Neuronal stem cell (in vitro differentiated cells): ENCODE measurements at regions not wholly inside any gene's neighbourhood (a gene's known extent, or its start where the extent isn't known, plus 50 kb on each side); places are given as distances from the start of the nearest gene placed in this dataset.

Source experiments
- DNase-seq: peaks from one replicate; pipeline ENCODE4 v3.0.0-alpha.2; 2013; ENCODE audit warnings: low spot score
- H2AFZ ChIP-seq: one replicate; pipeline ENCODE4 v1.6.1; 2013; ENCODE audit warnings: mild to moderate bottlenecking, low read length, inconsistent platforms
- H2AK5ac ChIP-seq: 2 replicates; pipeline ENCODE4 v1.6.1; 2013; ENCODE audit warnings: low read depth, mild to moderate bottlenecking, inconsistent platforms, low read length, moderate library complexity, mixed read lengths
- H2BK120ac ChIP-seq: 2 replicates; pipeline ENCODE4 v1.6.1; 2013; ENCODE audit warnings: low read depth, mild to moderate bottlenecking, inconsistent platforms, low read length, moderate library complexity, mixed read lengths
- H2BK12ac ChIP-seq: one replicate; pipeline ENCODE4 v1.6.1; 2013; ENCODE audit warnings: low read length, inconsistent platforms
- H2BK15ac ChIP-seq: 2 replicates; pipeline ENCODE4 v1.6.1; 2013; ENCODE audit warnings: mild to moderate bottlenecking, low read length, inconsistent platforms, mixed read lengths
- H2BK5ac ChIP-seq: one replicate; pipeline ENCODE4 v1.6.1; 2013; ENCODE audit warnings: inconsistent platforms, mild to moderate bottlenecking, low read length, moderate library complexity
- H3K14ac ChIP-seq: one replicate; pipeline ENCODE4 v1.6.1; 2013; ENCODE audit warnings: low read length, inconsistent platforms
- H3K18ac ChIP-seq: 2 replicates; pipeline ENCODE4 v1.6.1; 2013; ENCODE audit warnings: low read length, inconsistent platforms
- H3K23ac ChIP-seq: 2 replicates; pipeline ENCODE4 v1.6.1; 2013; ENCODE audit warnings: low read depth, mild to moderate bottlenecking, mixed read lengths, low read length, inconsistent platforms; ENCODE audit not compliant: poor library complexity
- H3K27ac ChIP-seq: replicated peaks from 3 replicates; pipeline ENCODE4 v1.5.1; 2013; ENCODE audit warnings: low read length, inconsistent platforms
- H3K27me3 ChIP-seq, 3 experiments: 2 replicates each; pipeline ENCODE4 v1.6.1; 2013; ENCODE audit warnings: low read length in 3 of 3, mild to moderate bottlenecking in 2 of 3, inconsistent platforms in 1 of 3, low read depth in 1 of 3, mixed read lengths in 1 of 3, moderate library complexity in 1 of 3; ENCODE audit not compliant: control insufficient read depth in 3 of 3, insufficient read depth in 3 of 3
- H3K36me3 ChIP-seq, 2 donors: replicated peaks in 1 of 2; 2 replicates each; pipeline ENCODE4 v1.6.1; 2013; ENCODE audit warnings: low read length in 2 of 2; ENCODE audit not compliant: control insufficient read depth in 2 of 2, insufficient read depth in 2 of 2
- H3K4ac ChIP-seq: 2 replicates; pipeline ENCODE4 v1.6.1; 2013; ENCODE audit warnings: inconsistent platforms, mild to moderate bottlenecking, low read length, moderate library complexity
- H3K4me1 ChIP-seq, 2 donors: 1 replicate in 1 of 2; 2 replicates in 1 of 2; pipeline ENCODE4 v1.6.1; 2013; ENCODE audit warnings: low read length in 2 of 2, low read depth in 1 of 2; ENCODE audit not compliant: control insufficient read depth in 2 of 2, insufficient read depth in 1 of 2
- H3K4me2 ChIP-seq: one replicate; pipeline ENCODE4 v1.6.1; 2013; ENCODE audit warnings: mild to moderate bottlenecking, low read length, inconsistent platforms; ENCODE audit not compliant: insufficient read depth, poor library complexity, severe bottlenecking
- H3K4me3 ChIP-seq, 2 donors: 2 replicates each; pipeline ENCODE4 v1.5.1; 2013; ENCODE audit warnings: low read length in 2 of 2, mild to moderate bottlenecking in 2 of 2, inconsistent platforms in 1 of 2, moderate library complexity in 1 of 2
- H3K79me1 ChIP-seq: one replicate; pipeline ENCODE4 v1.6.1; 2013; ENCODE audit warnings: low read depth, mild to moderate bottlenecking, inconsistent platforms, low read length, moderate library complexity
- H3K9ac ChIP-seq: one replicate; pipeline ENCODE4 v1.6.1; 2013; ENCODE audit warnings: mild to moderate bottlenecking, low read depth, low read length, inconsistent platforms; ENCODE audit not compliant: poor library complexity
- H3K9me3 ChIP-seq, 2 donors: replicated peaks in 1 of 2; 2 replicates each; pipeline versions ENCODE3 to v1.6.1; 2013; ENCODE audit warnings: low read length in 2 of 2, mild to moderate bottlenecking in 2 of 2, inconsistent platforms in 1 of 2, low read depth in 1 of 2, mixed read lengths in 1 of 2, moderate library complexity in 1 of 2; ENCODE audit not compliant: control insufficient read depth in 2 of 2, insufficient read depth in 1 of 2
- H4K8ac ChIP-seq: one replicate; pipeline ENCODE4 v1.6.1; 2013; ENCODE audit warnings: low read depth, mild to moderate bottlenecking, inconsistent platforms, low read length, moderate library complexity
- H4K91ac ChIP-seq: one replicate; pipeline ENCODE4 v1.6.1; 2013; ENCODE audit warnings: low read length, low read depth, mild to moderate bottlenecking, inconsistent platforms; ENCODE audit not compliant: poor library complexity
- WGBS, 2 donors: extraction: QIAGEN DNeasy Blood & Tissue Kit; methylation state at CpG; one replicate each; pipeline ENCODE4 v1.1.7; 2013; ENCODE audit warnings: missing lambda C conversion rate in 2 of 2, mixed read lengths in 1 of 2; ENCODE audit not compliant: insufficient read length in 2 of 2, insufficient replicate concordance in 1 of 2; ENCODE audit errors: extremely low coverage in 2 of 2; 5-methylcytosine and 5-hydroxymethylcytosine counted together

- Histone ChIP-seq H3K4me1 (peaks cover 0 to 2% of the 10 kb centered on the region in 2 donors), H3K79me1 (no peaks in the 10 kb centered on the region), H3K9ac (no peak overlapping the region), H3K4me3 (no peak overlapping the region), H3K27me3 (no peaks in the 10 kb centered on the region), H3K4ac (no peak overlapping the region), H2AFZ (no peak overlapping the region), H2AK5ac (no peak overlapping the region), H3K4me2 (no peak overlapping the region), H2BK5ac (no peak overlapping the region), H3K36me3 (no peaks in the 10 kb centered on the region), H3K9me3 (no peaks in the 10 kb centered on the region), H3K18ac (peak overlapping the region; percentile 17), H2BK120ac (no peak overlapping the region), H3K23ac (no peak overlapping the region), H2BK15ac (no peak overlapping the region), H3K27ac (no peak overlapping the region), H2BK12ac (no peak overlapping the region), H3K14ac (no peak overlapping the region), H4K8ac (no peak overlapping the region), H4K91ac (no peak overlapping the region)
- WGBS, 2 donors, result no CpG with 5 or more reads among the region's 5 CpGs
- DNase-seq, result no peak
These were observed 258.3 kb upstream of the CAMK1G start for GRCh38 chr1:209324901-209325871.

- H4K8ac ChIP-seq, result no peak overlapping the region
- no peaks in the 10 kb centered on the region for H3K79me1 ChIP-seq
- H3K36me3 ChIP-seq, result no peaks in the 10 kb centered on the region
- no peak overlapping the region for H2BK15ac ChIP-seq
- DNase-seq, result no peak
- peaks cover 0 to 2% of the 10 kb centered on the region in 2 donors for H3K4me1 ChIP-seq
- no peak overlapping the region for H2AK5ac ChIP-seq
- no peaks in the 10 kb centered on the region for H3K27me3 ChIP-seq
- no peak overlapping the region for H3K18ac ChIP-seq
- no peak overlapping the region for H3K23ac ChIP-seq
- no peak overlapping the region for H3K14ac ChIP-seq
- H3K4me3 ChIP-seq, result no peak overlapping the region
- no peaks in the 10 kb centered on the region for H3K9me3 ChIP-seq
- H3K4me2 ChIP-seq, result no peak overlapping the region
- H3K9ac ChIP-seq, result no peak overlapping the region
- H2AFZ ChIP-seq, result no peak overlapping the region
- H2BK12ac ChIP-seq, result no peak overlapping the region
- H2BK120ac ChIP-seq, result no peak overlapping the region
- no peak overlapping the region for H3K27ac ChIP-seq
- no peak overlapping the region for H4K91ac ChIP-seq
- no peak overlapping the region for H2BK5ac ChIP-seq
- no CpG with 5 or more reads among the region's 2 CpGs for WGBS, 2 donors
- no peak overlapping the region for H3K4ac ChIP-seq
These were observed 257.4 kb upstream of the CAMK1G start for GRCh38 chr1:209326076-209326475.

DNA sequence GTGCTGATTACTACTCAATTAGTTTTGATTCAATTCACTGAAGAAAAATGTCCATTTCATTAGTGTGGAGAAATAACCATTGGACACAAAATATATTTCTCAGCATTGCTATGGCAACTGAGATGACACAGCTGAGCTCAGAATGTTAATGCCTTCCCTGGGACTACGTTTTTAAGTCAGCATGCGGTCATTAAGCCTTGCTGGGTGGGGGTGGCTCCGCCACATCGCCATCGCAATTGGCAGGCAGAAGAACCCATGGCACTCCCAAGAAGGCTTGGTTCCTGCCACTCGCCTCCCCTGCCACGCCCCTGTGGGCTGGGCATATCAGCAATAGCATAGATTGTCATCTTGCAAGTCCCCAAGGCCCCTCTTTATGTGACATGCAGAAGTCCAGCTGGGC, 256.7 kb upstream of the CAMK1G start:
- H3K4me1 ChIP-seq, result peaks cover 0 to 2% of the 10 kb centered on the region in 2 donors
- H3K79me1 ChIP-seq, result no peaks in the 10 kb centered on the region
- H2BK120ac ChIP-seq, result no peak overlapping the region
- no peak overlapping the region for H3K23ac ChIP-seq
- no peak overlapping the region for H2AFZ ChIP-seq
- no peak overlapping the region for H4K91ac ChIP-seq
- H3K36me3 ChIP-seq, result no peaks in the 10 kb centered on the region
- H3K9me3 ChIP-seq, result no peaks in the 10 kb centered on the region
- H3K9ac ChIP-seq, result no peak overlapping the region
- no peak overlapping the region for H3K14ac ChIP-seq
- no peak overlapping the region for H3K4ac ChIP-seq
- no peaks in the 10 kb centered on the region for H3K27me3 ChIP-seq
- no peak overlapping the region for H3K18ac ChIP-seq
- no peak for DNase-seq
- no CpG with 5 or more reads among the region's 7 CpGs for WGBS, 2 donors
- no peak overlapping the region for H2BK12ac ChIP-seq
- H3K4me3 ChIP-seq, result no peak overlapping the region
- no peak overlapping the region for H3K4me2 ChIP-seq
- no peak overlapping the region for H2BK5ac ChIP-seq
- no peak overlapping the region for H4K8ac ChIP-seq
- no peak overlapping the region for H2AK5ac ChIP-seq
- H3K27ac ChIP-seq, result no peak overlapping the region
- no peak overlapping the region for H2BK15ac ChIP-seq

DNA sequence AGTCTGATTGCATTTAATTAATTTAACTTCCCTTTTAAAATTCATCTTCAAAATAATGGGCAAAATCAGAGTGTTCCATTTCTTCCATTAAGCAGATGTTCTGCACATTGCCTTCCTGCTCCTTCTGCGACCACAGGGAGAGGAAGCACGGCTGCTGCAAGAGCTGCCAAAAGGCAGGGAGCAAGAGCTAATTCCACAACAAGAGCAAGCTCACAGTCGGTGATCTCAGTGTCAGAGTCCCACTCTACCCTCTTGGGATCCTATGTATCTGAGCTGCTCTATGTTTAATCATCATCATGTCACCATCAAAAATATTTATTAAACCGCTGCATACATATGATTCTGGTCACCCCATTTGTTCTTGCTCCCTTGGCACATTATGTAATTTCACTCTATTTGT, 255.3 kb upstream of the CAMK1G start:
- H3K79me1 ChIP-seq, result no peaks in the 10 kb centered on the region
- no peak overlapping the region for H3K4me3 ChIP-seq
- H3K27ac ChIP-seq, result no peak overlapping the region
- no peak overlapping the region for H3K4ac ChIP-seq
- H3K9ac ChIP-seq, result no peak overlapping the region
- H3K36me3 ChIP-seq, result no peaks in the 10 kb centered on the region
- no peak overlapping the region for H3K14ac ChIP-seq
- no peak overlapping the region for H4K91ac ChIP-seq
- H3K4me2 ChIP-seq, result no peak overlapping the region
- H3K4me1 ChIP-seq, result peaks cover 0 to 2% of the 10 kb centered on the region in 2 donors
- no peak overlapping the region for H2AFZ ChIP-seq
- H3K18ac ChIP-seq, result no peak overlapping the region
- no peaks in the 10 kb centered on the region for H3K27me3 ChIP-seq
- H4K8ac ChIP-seq, result no peak overlapping the region
- H2BK12ac ChIP-seq, result no peak overlapping the region
- WGBS, 2 donors, result no CpG with 5 or more reads among the region's 4 CpGs
- H2BK15ac ChIP-seq, result no peak overlapping the region
- H2BK120ac ChIP-seq, result no peak overlapping the region
- no peak overlapping the region for H2BK5ac ChIP-seq
- no peak overlapping the region for H2AK5ac ChIP-seq
- no peak for DNase-seq
- H3K23ac ChIP-seq, result no peak overlapping the region
- no peaks in the 10 kb centered on the region for H3K9me3 ChIP-seq
